Loucy (cell line): ENCODE measurements at regions not wholly inside any gene's neighbourhood (a gene's known extent, or its start where the extent isn't known, plus 50 kb on each side); places are given as distances from the start of the nearest gene placed in this dataset.

Experiments used
- H2AFZ ChIP-seq: fragments of 200-600 bp; sonication (generic); 2 replicates; pipeline ENCODE4 v1.6.0; 2016; ENCODE audit warnings: antibody characterized with exemption, mild to moderate bottlenecking, low read length, moderate library complexity
- H3F3A ChIP-seq: fragments of 200-600 bp; 2 replicates; pipeline ENCODE4 v1.6.0; 2016; ENCODE audit warnings: antibody characterized with exemption, low read depth, mild to moderate bottlenecking
- H3K27me3 ChIP-seq: fragments of 200-600 bp; sonication (generic); 2 replicates; pipeline ENCODE4 v1.6.1; 2014; ENCODE audit warnings: low read length, mild to moderate bottlenecking; ENCODE audit not compliant: insufficient read depth, poor library complexity, severe bottlenecking
- H3K36me3 ChIP-seq: fragments of 200-600 bp; sonication (generic); 2 replicates; pipeline ENCODE4 v1.6.1; 2016; ENCODE audit warnings: low read length; ENCODE audit not compliant: insufficient read depth
- H3K4me1 ChIP-seq: fragments of 200-600 bp; sonication (generic); 2 replicates; pipeline ENCODE4 v1.5.1; 2014; ENCODE audit warnings: low read length, mild to moderate bottlenecking; ENCODE audit not compliant: insufficient read depth, poor library complexity, severe bottlenecking
- H3K4me2 ChIP-seq: fragments of 200-600 bp; sonication (generic); 2 replicates; pipeline ENCODE4 v1.6.0; 2014; ENCODE audit warnings: antibody characterized with exemption, low read length, low read depth, mild to moderate bottlenecking; ENCODE audit not compliant: poor library complexity, severe bottlenecking
- H3K4me3 ChIP-seq: fragments of 200-600 bp; sonication (generic); 2 replicates; pipeline ENCODE4 v1.5.1; 2014; ENCODE audit warnings: low read length, mild to moderate bottlenecking, mixed read lengths; ENCODE audit not compliant: poor library complexity, severe bottlenecking
- H3K79me2 ChIP-seq: fragments of 200-600 bp; sonication (generic); 2 replicates; pipeline ENCODE4 v1.6.1; 2014; ENCODE audit warnings: low read length; ENCODE audit not compliant: insufficient read depth
- H3K9ac ChIP-seq: fragments of 200-600 bp; sonication (generic); 2 replicates; pipeline ENCODE4 v1.6.0; 2014; ENCODE audit warnings: mild to moderate bottlenecking, low read depth, low read length, moderate library complexity; ENCODE audit not compliant: poor library complexity, severe bottlenecking
- H3K9me2 ChIP-seq: fragments of 200-600 bp; sonication (generic); replicated peaks from 2 replicates; pipeline ENCODE4 v1.6.1; 2016; ENCODE audit warnings: low read depth, low read length, mixed read lengths
- H3K9me3 ChIP-seq: fragments of 200-600 bp; sonication (generic); 2 replicates; pipeline ENCODE4 v1.6.1; 2014; ENCODE audit warnings: mild to moderate bottlenecking, antibody characterized with exemption, low read length, low read depth; ENCODE audit not compliant: insufficient read depth
- H4K20me1 ChIP-seq: fragments of 200-600 bp; sonication (generic); 2 replicates; pipeline ENCODE4 v1.6.0; 2014; ENCODE audit warnings: antibody characterized with exemption, low read length, mild to moderate bottlenecking; ENCODE audit not compliant: insufficient read depth, poor library complexity, severe bottlenecking
- EZH2phosphoT487 ChIP-seq: fragments of 200-600 bp; IDR thresholded peaks from 2 replicates; pipeline ENCODE4 v1.6.1; 2018; ENCODE audit warnings: antibody characterized with exemption, mild to moderate bottlenecking, moderate library complexity, borderline replicate concordance
- TF ChIP-seq, protein P1 (sequence below): fragments of 200-600 bp; sonication (generic); conservative IDR thresholded peaks from 2 replicates; pipeline ENCODE4 v1.5.1; 2014; ENCODE audit warnings: mild to moderate bottlenecking, antibody characterized with exemption, low read length

DNA sequence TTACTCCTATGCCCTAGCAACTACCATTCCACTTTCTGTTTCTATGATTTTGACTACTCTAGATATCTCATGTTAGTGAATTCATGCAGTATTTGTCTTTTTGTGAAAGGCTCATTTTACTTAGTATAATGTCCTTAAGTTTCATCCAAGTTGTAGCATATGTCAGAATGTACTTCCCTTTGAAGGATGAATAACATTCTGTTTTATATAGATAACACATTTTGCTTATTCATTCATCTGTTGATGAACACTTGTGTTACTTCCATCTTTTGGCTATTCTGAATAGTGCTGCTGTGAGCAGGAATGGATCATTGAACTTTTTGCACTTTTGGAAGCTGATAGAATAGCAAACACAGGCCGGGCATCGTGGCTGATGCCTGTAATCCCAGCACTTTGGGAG is 140.2 kb upstream of the MYO10 start:
- TF ChIP-seq, protein P1, sequence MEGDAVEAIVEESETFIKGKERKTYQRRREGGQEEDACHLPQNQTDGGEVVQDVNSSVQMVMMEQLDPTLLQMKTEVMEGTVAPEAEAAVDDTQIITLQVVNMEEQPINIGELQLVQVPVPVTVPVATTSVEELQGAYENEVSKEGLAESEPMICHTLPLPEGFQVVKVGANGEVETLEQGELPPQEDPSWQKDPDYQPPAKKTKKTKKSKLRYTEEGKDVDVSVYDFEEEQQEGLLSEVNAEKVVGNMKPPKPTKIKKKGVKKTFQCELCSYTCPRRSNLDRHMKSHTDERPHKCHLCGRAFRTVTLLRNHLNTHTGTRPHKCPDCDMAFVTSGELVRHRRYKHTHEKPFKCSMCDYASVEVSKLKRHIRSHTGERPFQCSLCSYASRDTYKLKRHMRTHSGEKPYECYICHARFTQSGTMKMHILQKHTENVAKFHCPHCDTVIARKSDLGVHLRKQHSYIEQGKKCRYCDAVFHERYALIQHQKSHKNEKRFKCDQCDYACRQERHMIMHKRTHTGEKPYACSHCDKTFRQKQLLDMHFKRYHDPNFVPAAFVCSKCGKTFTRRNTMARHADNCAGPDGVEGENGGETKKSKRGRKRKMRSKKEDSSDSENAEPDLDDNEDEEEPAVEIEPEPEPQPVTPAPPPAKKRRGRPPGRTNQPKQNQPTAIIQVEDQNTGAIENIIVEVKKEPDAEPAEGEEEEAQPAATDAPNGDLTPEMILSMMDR = no peak
- TF ChIP-seq EZH2phosphoT487 = no peak
- Histone ChIP-seq H3K9me2 (no peaks in the 10 kb centered on the region), H3K27me3 (no peaks in the 10 kb centered on the region), H3K4me2 (no peak overlapping the region), H3K9ac (no peak overlapping the region), H3K9me3 (no peaks in the 10 kb centered on the region), H3F3A (no peaks in the 10 kb centered on the region), H4K20me1 (no peaks in the 10 kb centered on the region), H3K36me3 (no peaks in the 10 kb centered on the region), H3K79me2 (no peaks in the 10 kb centered on the region), H2AFZ (no peak overlapping the region), H3K4me1 (no peaks in the 10 kb centered on the region), H3K4me3 (no peak overlapping the region)

DNA sequence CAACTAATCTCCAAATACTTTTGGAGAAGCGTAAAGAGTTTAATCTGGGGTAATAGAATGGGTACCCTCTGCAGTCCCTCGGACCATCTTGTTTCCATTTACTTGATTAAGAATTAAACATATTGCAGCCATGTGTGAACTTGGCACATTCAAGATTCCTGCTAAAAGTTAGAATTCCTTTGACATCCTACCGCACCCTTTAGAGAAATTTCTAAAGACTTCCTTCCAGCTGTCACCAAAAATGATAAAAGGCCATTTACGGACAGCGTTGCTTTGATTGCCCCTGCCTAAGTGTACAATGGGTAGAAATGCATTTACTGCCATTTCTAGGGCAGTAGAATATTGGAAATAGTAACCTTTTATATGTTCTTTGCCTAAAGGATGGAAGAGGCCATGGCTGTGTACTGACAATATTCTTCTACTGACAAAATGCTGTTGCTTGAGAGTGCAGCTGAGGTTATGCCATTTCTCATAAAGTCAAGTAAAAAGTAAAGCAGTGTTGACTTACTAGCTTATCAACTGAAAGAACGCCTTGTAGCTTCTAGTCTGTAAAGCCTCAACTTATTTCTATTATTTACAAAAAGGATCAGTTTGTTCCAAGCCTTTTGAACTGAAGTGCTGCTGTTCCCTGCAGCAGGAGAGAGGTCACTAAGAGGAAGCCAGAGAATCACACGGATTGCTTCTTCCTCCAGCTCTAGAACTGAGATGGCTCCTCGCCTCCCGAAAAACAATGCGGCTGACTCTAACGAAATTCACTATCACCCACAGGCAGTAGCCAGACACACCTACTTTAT is 139.8 kb upstream of the BASP1 start:
- Histone ChIP-seq H3K9ac (no peak overlapping the region), H3K79me2 (no peaks in the 10 kb centered on the region), H2AFZ (no peak overlapping the region), H3K4me1 (no peaks in the 10 kb centered on the region), H3K4me2 (no peak overlapping the region), H3K27me3 (no peaks in the 10 kb centered on the region), H3K9me3 (no peaks in the 10 kb centered on the region), H4K20me1 (no peaks in the 10 kb centered on the region), H3K36me3 (no peaks in the 10 kb centered on the region), H3K4me3 (no peak overlapping the region), H3K9me2 (no peaks in the 10 kb centered on the region), H3F3A (no peaks in the 10 kb centered on the region)
- TF ChIP-seq, protein P1 = no peak
- no peak for TF ChIP-seq EZH2phosphoT487

- Histone ChIP-seq H3F3A (no peaks in the 10 kb centered on the region), H3K36me3 (no peaks in the 10 kb centered on the region), H2AFZ (no peak overlapping the region), H3K27me3 (no peaks in the 10 kb centered on the region), H4K20me1 (no peaks in the 10 kb centered on the region), H3K4me2 (no peak overlapping the region), H3K4me3 (no peak overlapping the region), H3K4me1 (no peaks in the 10 kb centered on the region), H3K9me3 (no peaks in the 10 kb centered on the region), H3K9ac (no peak overlapping the region), H3K9me2 (no peaks in the 10 kb centered on the region), H3K79me2 (no peaks in the 10 kb centered on the region)
- TF ChIP-seq, protein P1 = no peak
- TF ChIP-seq EZH2phosphoT487 = no peak
Measured at GRCh38 chr5:17079562-17079961, 137.9 kb upstream of the BASP1 start.
